Gastroesophageal sphincter (tissue), 4 donors: ENCODE measurements at regions not wholly inside any gene's neighbourhood (a gene's known extent, or its start where the extent isn't known, plus 50 kb on each side); places are given as distances from the start of the nearest gene placed in this dataset.

Experiments
- ATAC-seq: fragments of 150-250 bp; one replicate; pipeline ENCODE4 v1.9.1; 2016; ENCODE audit warnings: mild to moderate bottlenecking, moderate library complexity
- H3K27ac ChIP-seq, 4 donors: fragments of 200-600 bp; sonication (generic) in 3 of 4; 1 replicate in 3 of 4; 2 replicates in 1 of 4; pipeline ENCODE4 v1.5.1; 2016 to 2019
- H3K27me3 ChIP-seq: fragments of 200-600 bp; sonication (generic); one replicate; pipeline ENCODE4 v1.5.1; 2019
- H3K36me3 ChIP-seq, 2 donors: fragments of 200-600 bp; sonication (generic); one replicate each; pipeline ENCODE4 v1.5.1; 2019; ENCODE audit warnings: control low read depth in 1 of 2
- H3K4me1 ChIP-seq, 3 donors: fragments of 200-600 bp; sonication (generic); 1 replicate in 2 of 3; 2 replicates in 1 of 3; pipeline ENCODE4 v1.5.1; 2016 to 2019; ENCODE audit warnings: control low read depth in 2 of 3
- H3K4me3 ChIP-seq, 2 donors: fragments of 200-600 bp; sonication (generic); one replicate each; pipeline ENCODE4 v1.5.1; 2019; ENCODE audit warnings: mild to moderate bottlenecking in 1 of 2, moderate library complexity in 1 of 2
- H3K9me3 ChIP-seq, 3 donors: fragments of 200-600 bp; sonication (generic); one replicate each; pipeline ENCODE4 v1.5.1; 2017 to 2019; ENCODE audit warnings: control low read depth in 2 of 3
- CTCF ChIP-seq, 4 experiments: fragments of 200-600 bp in 2 of 4; fragments of 450-650 bp in 2 of 4; sonication (generic) in 1 of 4; IDR thresholded peaks; one replicate each; pipeline ENCODE4 v1.5.1; 2017 to 2019; ENCODE audit warnings: antibody characterized with exemption in 4 of 4, mild to moderate bottlenecking in 2 of 4, moderate library complexity in 2 of 4
- EP300 ChIP-seq: sonication (generic); formaldehyde crosslinking; IDR thresholded peaks from one replicate; pipeline ENCODE4 v1.6.1; 2017; ENCODE audit warnings: antibody characterized with exemption, mild to moderate bottlenecking
- POLR2A ChIP-seq, 2 donors: fragments of 450-650 bp; IDR thresholded peaks; one replicate each; pipeline ENCODE4 v1.6.1; 2017; ENCODE audit warnings: antibody characterized with exemption in 2 of 2, mild to moderate bottlenecking in 2 of 2, moderate library complexity in 1 of 2
- POLR2AphosphoS5 ChIP-seq: sonication (generic); formaldehyde crosslinking; IDR thresholded peaks from one replicate; pipeline ENCODE4 v1.6.1; 2017; ENCODE audit warnings: antibody characterized with exemption
- whole genome bisulfite sequencing, 2 donors: methylation state at CpG; one replicate each; pipeline ENCODE4 v1.1.5; 2018; ENCODE audit warnings: low coverage in 1 of 2; 5-methylcytosine and 5-hydroxymethylcytosine counted together

GRCh38 chr4:24203926-24204325 is 314.1 kb upstream of the PPARGC1A start:
- no peaks in the 10 kb centered on the region for H3K27me3 ChIP-seq
- no peak overlapping the region for H3K4me3 ChIP-seq
- H3K27ac ChIP-seq: no peak overlapping the region
- H3K36me3 ChIP-seq: no peaks in the 10 kb centered on the region
- no peaks in the 10 kb centered on the region for H3K4me1 ChIP-seq
- H3K9me3 ChIP-seq: no peaks in the 10 kb centered on the region
- 80% methylated on average over 2 of the region's 2 CpGs; no CpG with 5 or more reads in 1 of the 2 donors for WGBS, 2 donors
- TF ChIP-seq EP300 (no peak), POLR2AphosphoS5 (no peak), CTCF (IDR thresholded peaks at IDR 0.05) (no peak), POLR2A (IDR thresholded peaks at IDR 0.05) (no peak)
- ATAC-seq: no peak

- TF ChIP-seq POLR2AphosphoS5: no peak
- no peak for TF ChIP-seq EP300
- no peak for TF ChIP-seq CTCF (IDR thresholded peaks at IDR 0.05)
- no peak for TF ChIP-seq POLR2A (IDR thresholded peaks at IDR 0.05)
- Histone ChIP-seq H3K36me3 (no peaks in the 10 kb centered on the region), H3K27me3 (no peaks in the 10 kb centered on the region), H3K4me1 (no peaks in the 10 kb centered on the region), H3K4me3 (no peak overlapping the region), H3K27ac (no peak overlapping the region), H3K9me3 (no peaks in the 10 kb centered on the region)
- no peak for ATAC-seq
- no CpG with 5 or more reads among the region's 1 CpG for WGBS, 2 donors
Observed at GRCh38 chr4:24202579-24202978, 312.7 kb upstream of the PPARGC1A start.

- Histone ChIP-seq H3K36me3 (no peaks in the 10 kb centered on the region), H3K27ac (no peak overlapping the region), H3K9me3 (no peaks in the 10 kb centered on the region), H3K4me3 (no peak overlapping the region), H3K4me1 (no peaks in the 10 kb centered on the region), H3K27me3 (no peaks in the 10 kb centered on the region)
- no peak for ATAC-seq
- TF ChIP-seq CTCF (IDR thresholded peaks at IDR 0.05): no peak
- TF ChIP-seq POLR2A (IDR thresholded peaks at IDR 0.05): no peak
- TF ChIP-seq EP300: no peak
- no peak for TF ChIP-seq POLR2AphosphoS5
Observed at GRCh38 chr4:24197955-24198354, 308.1 kb upstream of the PPARGC1A start.

GRCh38 chr4:24196785-24197184 is 306.9 kb upstream of the PPARGC1A start:
- H3K27me3 ChIP-seq: no peaks in the 10 kb centered on the region
- TF ChIP-seq EP300 (no peak), POLR2AphosphoS5 (no peak), CTCF (IDR thresholded peaks at IDR 0.05) (no peak), POLR2A (IDR thresholded peaks at IDR 0.05) (no peak)
- H3K9me3 ChIP-seq: no peaks in the 10 kb centered on the region
- no peaks in the 10 kb centered on the region for H3K36me3 ChIP-seq
- no peak overlapping the region for H3K27ac ChIP-seq
- ATAC-seq: no peak
- 67 to 75% methylated on average over 1 of the region's 1 CpG for WGBS, 2 donors
- H3K4me1 ChIP-seq: no peaks in the 10 kb centered on the region
- no peak overlapping the region for H3K4me3 ChIP-seq

- no peak for ATAC-seq
- H3K27ac ChIP-seq: no peak overlapping the region
- H3K9me3 ChIP-seq: no peaks in the 10 kb centered on the region
- 71 to 78% methylated on average over 3 of the region's 3 CpGs for WGBS, 2 donors
- H3K27me3 ChIP-seq: no peaks in the 10 kb centered on the region
- H3K36me3 ChIP-seq: no peaks in the 10 kb centered on the region
- H3K4me3 ChIP-seq: no peak overlapping the region
- TF ChIP-seq CTCF (IDR thresholded peaks at IDR 0.05) (no peak), EP300 (no peak), POLR2A (IDR thresholded peaks at IDR 0.05) (no peak), POLR2AphosphoS5 (no peak)
- H3K4me1 ChIP-seq: no peaks in the 10 kb centered on the region
Observed at GRCh38 chr4:24195991-24196736, 306.3 kb upstream of the PPARGC1A start.
